Esophagus squamous epithelium (tissue), 4 donors: ENCODE measurements at regions not wholly inside any gene's neighbourhood (a gene's known extent, or its start where the extent isn't known, plus 50 kb on each side); places are given as distances from the start of the nearest gene placed in this dataset.

Experiments
- POLR2A ChIP-seq, 4 donors: fragments of 450-650 bp; IDR thresholded peaks; one replicate each; pipeline ENCODE4 v1.6.1; 2017; ENCODE audit warnings: antibody characterized with exemption in 4 of 4, mild to moderate bottlenecking in 4 of 4, moderate library complexity in 3 of 4
- TF ChIP-seq, protein P1 (sequence below), 6 experiments: fragments of 450-650 bp in 4 of 6; fragments of 200-600 bp in 2 of 6; sonication (generic) in 2 of 6; IDR thresholded peaks; one replicate each; pipeline ENCODE4 v1.5.1; 2016 to 2019; ENCODE audit warnings: antibody characterized with exemption in 6 of 6, mild to moderate bottlenecking in 4 of 6, moderate library complexity in 4 of 6

DNA sequence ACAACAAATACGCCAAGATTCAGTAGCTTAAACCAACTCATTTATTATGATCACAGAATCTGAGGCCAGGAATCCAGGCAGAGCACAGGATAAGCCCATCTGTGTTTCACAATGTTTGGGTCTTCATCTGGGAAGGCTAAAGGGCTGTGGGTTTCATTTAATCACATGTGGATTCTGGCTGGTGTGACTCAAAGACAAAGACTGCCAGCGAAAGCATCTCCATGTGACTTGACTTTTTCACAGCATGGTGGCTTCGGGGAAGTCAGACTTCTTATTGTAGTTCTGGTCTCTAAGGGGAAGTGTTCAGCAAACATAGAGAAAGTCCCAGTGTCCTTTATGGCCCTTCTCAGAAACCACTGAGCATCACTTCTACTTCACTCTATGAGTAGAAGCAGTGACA is 1014.4 kb upstream of the GOT2 start:
- no peak for TF ChIP-seq POLR2A (IDR thresholded peaks at IDR 0.05)
- TF ChIP-seq, protein P1, sequence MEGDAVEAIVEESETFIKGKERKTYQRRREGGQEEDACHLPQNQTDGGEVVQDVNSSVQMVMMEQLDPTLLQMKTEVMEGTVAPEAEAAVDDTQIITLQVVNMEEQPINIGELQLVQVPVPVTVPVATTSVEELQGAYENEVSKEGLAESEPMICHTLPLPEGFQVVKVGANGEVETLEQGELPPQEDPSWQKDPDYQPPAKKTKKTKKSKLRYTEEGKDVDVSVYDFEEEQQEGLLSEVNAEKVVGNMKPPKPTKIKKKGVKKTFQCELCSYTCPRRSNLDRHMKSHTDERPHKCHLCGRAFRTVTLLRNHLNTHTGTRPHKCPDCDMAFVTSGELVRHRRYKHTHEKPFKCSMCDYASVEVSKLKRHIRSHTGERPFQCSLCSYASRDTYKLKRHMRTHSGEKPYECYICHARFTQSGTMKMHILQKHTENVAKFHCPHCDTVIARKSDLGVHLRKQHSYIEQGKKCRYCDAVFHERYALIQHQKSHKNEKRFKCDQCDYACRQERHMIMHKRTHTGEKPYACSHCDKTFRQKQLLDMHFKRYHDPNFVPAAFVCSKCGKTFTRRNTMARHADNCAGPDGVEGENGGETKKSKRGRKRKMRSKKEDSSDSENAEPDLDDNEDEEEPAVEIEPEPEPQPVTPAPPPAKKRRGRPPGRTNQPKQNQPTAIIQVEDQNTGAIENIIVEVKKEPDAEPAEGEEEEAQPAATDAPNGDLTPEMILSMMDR (IDR thresholded peaks at IDR 0.05) = no peak
